HepG2 (cell line): ENCODE measurements at regions not wholly inside any gene's neighbourhood (a gene's known extent, or its start where the extent isn't known, plus 50 kb on each side); places are given as distances from the start of the nearest gene placed in this dataset.

Experiments
- ATAC-seq: fragments of 200-7000 bp; cut with Tn5 transposase; 3 replicates; pipeline ENCODE4 v1.9.1; 2020; ENCODE audit warnings: mild to moderate bottlenecking, moderate library complexity
- BruUV-seq: library from RNA; stranded (reverse); fragments of 400-500 nt; replicated peaks from 2 replicates; lab custom pipeline; 2021; lab: Mats Ljungman, UMichigan
- CTCF ChIA-PET: fragments of 300-600 bp; formaldehyde crosslinking; extraction: SDS; loops from one replicate; lab custom pipeline; 2021; ENCODE audit warnings: low total read pairs, inconsistent platforms, low intra/inter-chr PET ratio; lab: Yijun Ruan, JAX
- POLR2A ChIA-PET: fragments of 350-600 bp; sonication (Branson Sonifier 250); formaldehyde crosslinking; loops from one replicate; lab custom pipeline; 2020; ENCODE audit warnings: antibody characterized with exemption, inconsistent platforms; lab: Yijun Ruan, JAX
- DNase-seq: peaks from one replicate; pipeline ENCODE4 v3.0.0-alpha.2; 2015; ENCODE audit warnings: low spot score
- FAIRE-seq: peaks from 3 replicates; lab custom pipeline; 2011; peaks lifted over from hg19 to GRCh38; lab: Jason Lieb, UNC
- H2AFZ ChIP-seq: one replicate; pipeline ENCODE4 v1.6.1; 2011; ENCODE audit warnings: low read length, inconsistent platforms
- H3K27ac ChIP-seq: fragments of 300-600 bp; 3 replicates; pipeline ENCODE4 v1.8.0; 2011; ENCODE audit warnings: mixed run types, mild to moderate bottlenecking, mixed read lengths, low read length, inconsistent platforms; ENCODE audit not compliant: insufficient read depth; ENCODE audit errors: extremely low read length
- H3K27me3 ChIP-seq, 2 experiments: fragments of 200-600 bp in 1 of 2; 2 replicates in 1 of 2; 3 replicates in 1 of 2; pipeline versions ENCODE4 v1.6.0 to v1.8.0; 2011; ENCODE audit warnings: low read length in 2 of 2, mild to moderate bottlenecking in 2 of 2, moderate library complexity in 2 of 2, inconsistent platforms in 1 of 2; ENCODE audit not compliant: insufficient read depth in 2 of 2, control insufficient read depth in 1 of 2
- H3K36me3 ChIP-seq, 2 experiments: fragments of 200-600 bp in 1 of 2; replicated peaks in 1 of 2; 2 replicates in 1 of 2; 3 replicates in 1 of 2; pipeline versions ENCODE4 v1.5.1 to v1.8.0; 2011; ENCODE audit warnings: low read length in 2 of 2, inconsistent platforms in 1 of 2; ENCODE audit not compliant: insufficient read depth in 2 of 2, control insufficient read depth in 1 of 2
- H3K4me1 ChIP-seq: 2 replicates; pipeline ENCODE4 v1.5.1; 2012; ENCODE audit warnings: low read length, inconsistent platforms; ENCODE audit not compliant: insufficient read depth
- H3K4me2 ChIP-seq: 2 replicates; pipeline ENCODE4 v1.6.0; 2011; ENCODE audit warnings: low read depth, low read length, inconsistent platforms
- H3K4me3 ChIP-seq, 3 experiments: fragments of 200-600 bp in 1 of 3; sonication (generic), shearing (Covaris generic) in 1 of 3; replicated peaks in 1 of 3; 2 replicates each; pipeline ENCODE4 v1.5.1; 2011 to 2016; ENCODE audit warnings: low read length in 3 of 3, inconsistent platforms in 2 of 3, low read depth in 2 of 3, mild to moderate bottlenecking in 2 of 3, control low read depth in 1 of 3, mixed read lengths in 1 of 3; ENCODE audit not compliant: insufficient read depth in 1 of 3
- H3K79me2 ChIP-seq: one replicate; pipeline ENCODE4 v1.6.1; 2011; ENCODE audit warnings: low read length, inconsistent platforms; ENCODE audit not compliant: insufficient read depth
- H3K9ac ChIP-seq: 2 replicates; pipeline ENCODE4 v1.6.0; 2011; ENCODE audit warnings: mild to moderate bottlenecking, low read depth, low read length, inconsistent platforms; ENCODE audit not compliant: insufficient read depth
- H3K9me3 ChIP-seq: 2 replicates; pipeline ENCODE4 v1.5.1; 2012; ENCODE audit warnings: mild to moderate bottlenecking, low read length
- H4K20me1 ChIP-seq: 2 replicates; pipeline ENCODE4 v1.6.0; 2011; ENCODE audit warnings: inconsistent platforms, mild to moderate bottlenecking, low read length, moderate library complexity; ENCODE audit not compliant: insufficient read depth
- DRAP1 ChIP-seq: IDR thresholded peaks from 2 replicates; pipeline ENCODE4 v1.6.1; 2016; ENCODE audit warnings: missing genetic modification reagents, missing compliant biosample characterization
- FOSL2 ChIP-seq: sonication (generic); formaldehyde crosslinking; IDR thresholded peaks from 2 replicates; pipeline ENCODE4 v1.4.0; 2020; ENCODE audit warnings: missing genetic modification reagents
- PLSCR1 ChIP-seq: sonication (generic); formaldehyde crosslinking; IDR thresholded peaks from 2 replicates; pipeline ENCODE4 v1.5.0; 2020; ENCODE audit warnings: missing genetic modification reagents, mild to moderate bottlenecking, borderline replicate concordance
- WGBS: methylation state at CpG from one replicate; pipeline ENCODE4 v1.1.6; 2017; ENCODE audit warnings: low lambda C conversion rate; 5-methylcytosine and 5-hydroxymethylcytosine counted together
- in situ Hi-C: cut with HindIII; loops from 2 replicates; pipeline ENCODE4 v1.10.0; 2017; ENCODE audit warnings: low pct_unique_long_range_greater_than_20kb; ENCODE audit not compliant: extremely low pct_ligation_motif_present
- intact Hi-C: fragments of 100-400 bp; cut with micrococcal nuclease; formaldehyde crosslinking; loops from one replicate; pipeline ENCODE4 v1.10.0; 2022; ENCODE audit not compliant: unreplicated experiment
- TF ChIP-seq, protein P1 (sequence below): sonication (generic); formaldehyde crosslinking; IDR thresholded peaks from 2 replicates; pipeline ENCODE4 v1.5.1; 2020; ENCODE audit warnings: mild to moderate bottlenecking, missing genetic modification reagents

DNA sequence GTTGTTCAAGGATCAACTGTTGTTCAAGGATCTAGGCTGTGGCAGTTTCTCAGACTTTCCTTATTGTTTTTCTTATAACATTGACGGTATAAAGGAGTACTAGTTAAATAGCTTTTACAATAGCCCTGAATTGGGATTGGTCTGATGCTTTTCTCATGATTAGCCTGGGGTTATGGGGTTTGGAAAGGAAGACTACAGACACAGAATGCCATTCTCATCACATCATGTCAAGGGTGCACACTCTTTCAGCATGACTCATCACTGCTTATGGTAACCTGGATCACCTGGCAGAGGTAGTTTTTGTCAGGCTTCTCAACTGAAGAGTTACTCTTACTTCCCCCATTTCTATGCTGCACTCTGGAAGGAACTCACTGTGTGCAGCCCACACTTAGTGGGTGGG is 194.2 kb upstream of the NPSR1 start:
- 90% methylated on average over 1 of the region's 1 CpG for WGBS
- H3K9me3 ChIP-seq, result no peaks in the 10 kb centered on the region
- H4K20me1 ChIP-seq, result no peaks in the 10 kb centered on the region
- BruUV-seq, result no TSS peak
- TF ChIP-seq DRAP1 (no peak), FOSL2 (CRISPR knock-in tag) (peak; percentile 59), PLSCR1 (CRISPR knock-in tag) (no peak)
- TF ChIP-seq, protein P1, sequence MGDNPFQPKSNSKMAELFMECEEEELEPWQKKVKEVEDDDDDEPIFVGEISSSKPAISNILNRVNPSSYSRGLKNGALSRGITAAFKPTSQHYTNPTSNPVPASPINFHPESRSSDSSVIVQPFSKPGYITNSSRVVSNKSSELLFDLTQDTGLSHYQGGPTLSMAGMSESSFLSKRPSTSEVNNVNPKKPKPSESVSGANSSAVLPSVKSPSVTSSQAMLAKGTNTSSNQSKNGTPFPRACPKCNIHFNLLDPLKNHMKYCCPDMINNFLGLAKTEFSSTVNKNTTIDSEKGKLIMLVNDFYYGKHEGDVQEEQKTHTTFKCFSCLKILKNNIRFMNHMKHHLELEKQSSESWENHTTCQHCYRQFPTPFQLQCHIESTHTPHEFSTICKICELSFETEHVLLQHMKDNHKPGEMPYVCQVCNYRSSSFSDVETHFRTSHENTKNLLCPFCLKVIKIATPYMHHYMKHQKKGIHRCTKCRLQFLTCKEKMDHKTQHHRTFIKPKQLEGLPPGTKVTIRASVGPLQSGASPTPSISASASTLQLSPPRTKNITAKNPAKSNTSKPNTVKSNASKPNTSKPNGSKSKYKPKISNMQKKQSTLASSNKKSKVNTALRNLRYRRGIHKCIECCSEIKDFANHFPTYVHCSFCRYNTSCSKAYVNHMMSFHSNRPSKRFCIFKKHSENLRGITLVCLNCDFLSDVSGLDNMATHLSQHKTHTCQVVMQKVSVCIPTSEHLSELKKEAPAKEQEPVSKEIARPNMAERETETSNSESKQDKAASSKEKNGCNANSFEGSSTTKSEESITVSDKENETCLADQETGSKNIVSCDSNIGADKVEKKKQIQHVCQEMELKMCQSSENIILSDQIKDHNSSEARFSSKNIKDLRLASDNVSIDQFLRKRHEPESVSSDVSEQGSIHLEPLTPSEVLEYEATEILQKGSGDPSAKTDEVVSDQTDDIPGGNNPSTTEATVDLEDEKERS (CRISPR knock-in tag), result no peak
- FAIRE-seq (no peak), DNase-seq (peak; percentile 11), ATAC-seq (no peak)
- H3K79me2 ChIP-seq, result no peaks in the 10 kb centered on the region
- ChIA-PET CTCF (no interaction called here), POLR2A (no interaction called here)
- H3K4me2 ChIP-seq, result no peak overlapping the region
- H3K27ac ChIP-seq, result no peak overlapping the region
- no peak overlapping the region for H3K9ac ChIP-seq
- H3K36me3 ChIP-seq, result no peaks in the 10 kb centered on the region
- no peaks in the 10 kb centered on the region for H3K27me3 ChIP-seq
- H3K4me3 ChIP-seq, result no peak overlapping the region
- no peak overlapping the region for H2AFZ ChIP-seq
- no peaks in the 10 kb centered on the region for H3K4me1 ChIP-seq
- in situ Hi-C loops (no loop called here), intact Hi-C loops (no loop called here)
